Endothelial cell of umbilical vein (primary cell): ENCODE measurements at regions not wholly inside any gene's neighbourhood (a gene's known extent, or its start where the extent isn't known, plus 50 kb on each side); places are given as distances from the start of the nearest gene placed in this dataset.

ENCODE experiments used
- BruUV-seq: library from RNA; stranded (reverse); fragments of 400-500 nt; replicated peaks from 2 replicates; lab custom pipeline; 2021; lab: Mats Ljungman, UMichigan
- CTCF ChIA-PET: fragments of 300-600, 350-600 bp; sonication (Branson Sonifier 250); formaldehyde crosslinking; loops from one replicate; lab custom pipeline; 2021; ENCODE audit warnings: antibody characterized with exemption, inconsistent platforms; lab: Charles Lee
- POLR2A ChIA-PET: fragments of 300-600, 350-600 bp; sonication (Branson Sonifier 250); formaldehyde crosslinking; loops from one replicate; lab custom pipeline; 2021; ENCODE audit warnings: antibody characterized with exemption, inconsistent platforms; lab: Charles Lee
- DNase-seq: peaks from one replicate; pipeline ENCODE4 v3.0.0-alpha.2; 2011; ENCODE audit warnings: low read depth, low spot score
- FAIRE-seq: peaks from 2 replicates; lab custom pipeline; 2011; peaks lifted over from hg19 to GRCh38; lab: Jason Lieb, UNC
- H2AFZ ChIP-seq: 2 replicates; pipeline ENCODE4 v1.6.0; 2012; ENCODE audit warnings: low read depth, low read length, control low read depth, inconsistent platforms
- H3K27ac ChIP-seq: 2 replicates; pipeline ENCODE4 v1.5.1; 2011; ENCODE audit warnings: low read depth, mild to moderate bottlenecking, control low read depth, low read length, moderate library complexity; ENCODE audit not compliant: insufficient read depth
- H3K27me3 ChIP-seq, 2 experiments: 2 replicates each; pipeline versions ENCODE4 v1.6.0 to v1.6.1; 2011; ENCODE audit warnings: low read length in 2 of 2, mixed read lengths in 1 of 2; ENCODE audit not compliant: control insufficient read depth in 2 of 2, insufficient read depth in 2 of 2
- H3K36me3 ChIP-seq, 2 experiments: 2 replicates in 1 of 2; 3 replicates in 1 of 2; pipeline ENCODE4 v1.5.1; 2011; ENCODE audit warnings: low read length in 2 of 2, mild to moderate bottlenecking in 1 of 2, moderate library complexity in 1 of 2; ENCODE audit not compliant: control insufficient read depth in 2 of 2, insufficient read depth in 2 of 2; ENCODE audit errors: extremely low read depth in 1 of 2
- H3K4me1 ChIP-seq: 3 replicates; pipeline ENCODE4 v1.5.1; 2011; ENCODE audit warnings: mild to moderate bottlenecking, low read length; ENCODE audit not compliant: control insufficient read depth, insufficient read depth; ENCODE audit errors: extremely low read depth
- H3K4me2 ChIP-seq: 2 replicates; pipeline ENCODE4 v1.6.1; 2011; ENCODE audit warnings: low read length, control low read depth, mixed read lengths; ENCODE audit not compliant: insufficient read depth
- H3K4me3 ChIP-seq, 3 experiments: fragments of 200-600 bp in 1 of 3; sonication (generic), shearing (Covaris generic) in 1 of 3; replicated peaks in 1 of 3; 2 replicates each; pipeline ENCODE4 v1.5.1; 2011 to 2016; ENCODE audit warnings: control low read depth in 3 of 3, low read length in 3 of 3, mild to moderate bottlenecking in 2 of 3, inconsistent platforms in 1 of 3, low read depth in 1 of 3, moderate library complexity in 1 of 3; ENCODE audit not compliant: insufficient read depth in 1 of 3
- H3K79me2 ChIP-seq: 2 replicates; pipeline ENCODE4 v1.6.0; 2012; ENCODE audit warnings: low read length, inconsistent platforms; ENCODE audit not compliant: control insufficient read depth, insufficient read depth
- H3K9ac ChIP-seq: replicated peaks from 2 replicates; pipeline ENCODE3; 2011; ENCODE audit warnings: low read length, control low read depth; ENCODE audit not compliant: insufficient read depth; ENCODE audit errors: extremely low read depth
- H3K9me1 ChIP-seq: replicated peaks from 3 replicates; pipeline ENCODE4 v1.6.0; 2011; ENCODE audit warnings: mild to moderate bottlenecking, low read length; ENCODE audit not compliant: control insufficient read depth, insufficient read depth; ENCODE audit errors: extremely low read depth
- H3K9me3 ChIP-seq: replicated peaks from 2 replicates; pipeline ENCODE4 v1.5.1; 2012; ENCODE audit warnings: low read length, inconsistent platforms; ENCODE audit not compliant: control insufficient read depth, insufficient read depth
- H4K20me1 ChIP-seq: replicated peaks from 2 replicates; pipeline ENCODE3; 2011; ENCODE audit warnings: mild to moderate bottlenecking, low read length; ENCODE audit not compliant: control insufficient read depth, insufficient read depth; ENCODE audit errors: extremely low read depth
- CTCF ChIP-seq, 2 donors: IDR thresholded peaks; 1 replicate in 1 of 2; 2 replicates in 1 of 2; pipeline ENCODE4 v1.5.1; 2011; ENCODE audit warnings: low read length in 2 of 2, mild to moderate bottlenecking in 2 of 2, moderate library complexity in 2 of 2, control low read depth in 1 of 2, inconsistent platforms in 1 of 2, low read depth in 1 of 2; ENCODE audit not compliant: insufficient read depth in 1 of 2; ENCODE audit errors: extremely low read depth in 1 of 2
- EZH2 ChIP-seq: IDR thresholded peaks from 2 replicates; pipeline ENCODE4 v1.6.1; 2012; ENCODE audit warnings: borderline replicate concordance, low read depth, mild to moderate bottlenecking, moderate library complexity, low read length, inconsistent platforms; ENCODE audit not compliant: severe bottlenecking
- FOS ChIP-seq: IDR thresholded peaks from 2 replicates; pipeline ENCODE4 v1.6.1; 2011; ENCODE audit warnings: mild to moderate bottlenecking, low read length, moderate library complexity, borderline replicate concordance; ENCODE audit not compliant: insufficient read depth
- GATA2 ChIP-seq: IDR thresholded peaks from 2 replicates; pipeline ENCODE4 v1.7.0; 2011; ENCODE audit warnings: low read depth, mild to moderate bottlenecking, moderate library complexity, mixed read lengths, low read length; ENCODE audit not compliant: insufficient read length, insufficient read depth
- JUN ChIP-seq: IDR thresholded peaks from 2 replicates; pipeline ENCODE4 v1.6.1; 2011; ENCODE audit warnings: borderline replicate concordance, low read depth; ENCODE audit not compliant: insufficient read length, insufficient read depth
- MYC ChIP-seq: IDR thresholded peaks from one replicate; pipeline ENCODE4 v1.6.1; 2011; ENCODE audit warnings: mild to moderate bottlenecking, low read depth, low read length
- POLR2A ChIP-seq: IDR thresholded peaks from 2 replicates; pipeline ENCODE4 v1.6.1; 2012; ENCODE audit warnings: low read depth, mild to moderate bottlenecking, control low read depth, low read length
- POLR2AphosphoS5 ChIP-seq: IDR thresholded peaks from 2 replicates; pipeline ENCODE4 v1.6.1; 2012; ENCODE audit warnings: low read depth, mild to moderate bottlenecking, control low read depth, low read length, moderate library complexity; ENCODE audit not compliant: insufficient read depth
- dilution Hi-C: fragments of 300-500 bp; cut with MboI; formaldehyde crosslinking; loops from one replicate; pipeline ENCODE4 v1.15.0; 2019; ENCODE audit warnings: low sequenced_read_pairs; ENCODE audit not compliant: extremely low pct_ligation_motif_present
- intact Hi-C: fragments of 100-400 bp; cut with micrococcal nuclease; formaldehyde crosslinking; loops from one replicate; pipeline ENCODE4 v1.10.0; 2022
- TF ChIP-seq, protein P1 (sequence below): IDR thresholded peaks from 2 replicates; pipeline ENCODE4 v1.6.1; 2011; ENCODE audit not compliant: insufficient read depth, insufficient read length

- Histone ChIP-seq H3K9me3 (no peaks in the 10 kb centered on the region), H3K27me3 (no peaks in the 10 kb centered on the region), H3K27ac (no peak overlapping the region), H3K4me2 (no peak overlapping the region), H3K79me2 (no peaks in the 10 kb centered on the region), H2AFZ (no peak overlapping the region), H3K4me3 (no peak overlapping the region), H3K9ac (no peak overlapping the region), H3K36me3 (no peaks in the 10 kb centered on the region), H4K20me1 (no peaks in the 10 kb centered on the region), H3K9me1 (no peaks in the 10 kb centered on the region), H3K4me1 (no peaks in the 10 kb centered on the region)
- FAIRE-seq (no peak), DNase-seq (no peak)
- intact Hi-C loops (no loop called here), dilution Hi-C loops (no loop called here)
- ChIA-PET POLR2A (no interaction called here), CTCF (no interaction called here)
- TF ChIP-seq CTCF (IDR thresholded peaks at IDR 0.05; ENCODE audit: extremely low read depth in 1 of 2, insufficient read depth in 1 of 2, low read depth in 1 of 2, low read length in 2 of 2) = no peak
- TF ChIP-seq EZH2 = no peak
- no peak for TF ChIP-seq FOS
- no peak for TF ChIP-seq GATA2
- TF ChIP-seq JUN = no peak
- no peak for TF ChIP-seq POLR2A
- TF ChIP-seq, protein P1, sequence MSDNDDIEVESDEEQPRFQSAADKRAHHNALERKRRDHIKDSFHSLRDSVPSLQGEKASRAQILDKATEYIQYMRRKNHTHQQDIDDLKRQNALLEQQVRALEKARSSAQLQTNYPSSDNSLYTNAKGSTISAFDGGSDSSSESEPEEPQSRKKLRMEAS = no peak
- no peak for TF ChIP-seq MYC
- TF ChIP-seq POLR2AphosphoS5 = no peak
- no TSS peak for BruUV-seq
These were observed 93.2 kb downstream of the C5orf15 start for GRCh38 chr5:133875179-133875578.
